Neuronal stem cell (in vitro differentiated cells): ENCODE measurements at regions not wholly inside any gene's neighbourhood (a gene's known extent, or its start where the extent isn't known, plus 50 kb on each side); places are given as distances from the start of the nearest gene placed in this dataset.
A peak's percentile ranks its signal among the peaks of the same experiment; 100 is the strongest.

Source experiments
- DNase-seq: peaks from one replicate; pipeline ENCODE4 v3.0.0-alpha.2; 2013; ENCODE audit warnings: low spot score
- H2AFZ ChIP-seq: one replicate; pipeline ENCODE4 v1.6.1; 2013; ENCODE audit warnings: mild to moderate bottlenecking, low read length, inconsistent platforms
- H2AK5ac ChIP-seq: 2 replicates; pipeline ENCODE4 v1.6.1; 2013; ENCODE audit warnings: low read depth, mild to moderate bottlenecking, inconsistent platforms, low read length, moderate library complexity, mixed read lengths
- H2BK120ac ChIP-seq: 2 replicates; pipeline ENCODE4 v1.6.1; 2013; ENCODE audit warnings: low read depth, mild to moderate bottlenecking, inconsistent platforms, low read length, moderate library complexity, mixed read lengths
- H2BK12ac ChIP-seq: one replicate; pipeline ENCODE4 v1.6.1; 2013; ENCODE audit warnings: low read length, inconsistent platforms
- H2BK15ac ChIP-seq: 2 replicates; pipeline ENCODE4 v1.6.1; 2013; ENCODE audit warnings: mild to moderate bottlenecking, low read length, inconsistent platforms, mixed read lengths
- H2BK5ac ChIP-seq: one replicate; pipeline ENCODE4 v1.6.1; 2013; ENCODE audit warnings: inconsistent platforms, mild to moderate bottlenecking, low read length, moderate library complexity
- H3K14ac ChIP-seq: one replicate; pipeline ENCODE4 v1.6.1; 2013; ENCODE audit warnings: low read length, inconsistent platforms
- H3K18ac ChIP-seq: 2 replicates; pipeline ENCODE4 v1.6.1; 2013; ENCODE audit warnings: low read length, inconsistent platforms
- H3K23ac ChIP-seq: 2 replicates; pipeline ENCODE4 v1.6.1; 2013; ENCODE audit warnings: low read depth, mild to moderate bottlenecking, mixed read lengths, low read length, inconsistent platforms; ENCODE audit not compliant: poor library complexity
- H3K27ac ChIP-seq: replicated peaks from 3 replicates; pipeline ENCODE4 v1.5.1; 2013; ENCODE audit warnings: low read length, inconsistent platforms
- H3K27me3 ChIP-seq, 3 experiments: 2 replicates each; pipeline ENCODE4 v1.6.1; 2013; ENCODE audit warnings: low read length in 3 of 3, mild to moderate bottlenecking in 2 of 3, inconsistent platforms in 1 of 3, low read depth in 1 of 3, mixed read lengths in 1 of 3, moderate library complexity in 1 of 3; ENCODE audit not compliant: control insufficient read depth in 3 of 3, insufficient read depth in 3 of 3
- H3K36me3 ChIP-seq, 2 donors: replicated peaks in 1 of 2; 2 replicates each; pipeline ENCODE4 v1.6.1; 2013; ENCODE audit warnings: low read length in 2 of 2; ENCODE audit not compliant: control insufficient read depth in 2 of 2, insufficient read depth in 2 of 2
- H3K4ac ChIP-seq: 2 replicates; pipeline ENCODE4 v1.6.1; 2013; ENCODE audit warnings: inconsistent platforms, mild to moderate bottlenecking, low read length, moderate library complexity
- H3K4me1 ChIP-seq, 2 donors: 1 replicate in 1 of 2; 2 replicates in 1 of 2; pipeline ENCODE4 v1.6.1; 2013; ENCODE audit warnings: low read length in 2 of 2, low read depth in 1 of 2; ENCODE audit not compliant: control insufficient read depth in 2 of 2, insufficient read depth in 1 of 2
- H3K4me2 ChIP-seq: one replicate; pipeline ENCODE4 v1.6.1; 2013; ENCODE audit warnings: mild to moderate bottlenecking, low read length, inconsistent platforms; ENCODE audit not compliant: insufficient read depth, poor library complexity, severe bottlenecking
- H3K4me3 ChIP-seq, 2 donors: 2 replicates each; pipeline ENCODE4 v1.5.1; 2013; ENCODE audit warnings: low read length in 2 of 2, mild to moderate bottlenecking in 2 of 2, inconsistent platforms in 1 of 2, moderate library complexity in 1 of 2
- H3K79me1 ChIP-seq: one replicate; pipeline ENCODE4 v1.6.1; 2013; ENCODE audit warnings: low read depth, mild to moderate bottlenecking, inconsistent platforms, low read length, moderate library complexity
- H3K9ac ChIP-seq: one replicate; pipeline ENCODE4 v1.6.1; 2013; ENCODE audit warnings: mild to moderate bottlenecking, low read depth, low read length, inconsistent platforms; ENCODE audit not compliant: poor library complexity
- H3K9me3 ChIP-seq, 2 donors: replicated peaks in 1 of 2; 2 replicates each; pipeline versions ENCODE3 to v1.6.1; 2013; ENCODE audit warnings: low read length in 2 of 2, mild to moderate bottlenecking in 2 of 2, inconsistent platforms in 1 of 2, low read depth in 1 of 2, mixed read lengths in 1 of 2, moderate library complexity in 1 of 2; ENCODE audit not compliant: control insufficient read depth in 2 of 2, insufficient read depth in 1 of 2
- H4K8ac ChIP-seq: one replicate; pipeline ENCODE4 v1.6.1; 2013; ENCODE audit warnings: low read depth, mild to moderate bottlenecking, inconsistent platforms, low read length, moderate library complexity
- H4K91ac ChIP-seq: one replicate; pipeline ENCODE4 v1.6.1; 2013; ENCODE audit warnings: low read length, low read depth, mild to moderate bottlenecking, inconsistent platforms; ENCODE audit not compliant: poor library complexity
- WGBS, 2 donors: extraction: QIAGEN DNeasy Blood & Tissue Kit; methylation state at CpG; one replicate each; pipeline ENCODE4 v1.1.7; 2013; ENCODE audit warnings: missing lambda C conversion rate in 2 of 2, mixed read lengths in 1 of 2; ENCODE audit not compliant: insufficient read length in 2 of 2, insufficient replicate concordance in 1 of 2; ENCODE audit errors: extremely low coverage in 2 of 2; 5-methylcytosine and 5-hydroxymethylcytosine counted together

DNA sequence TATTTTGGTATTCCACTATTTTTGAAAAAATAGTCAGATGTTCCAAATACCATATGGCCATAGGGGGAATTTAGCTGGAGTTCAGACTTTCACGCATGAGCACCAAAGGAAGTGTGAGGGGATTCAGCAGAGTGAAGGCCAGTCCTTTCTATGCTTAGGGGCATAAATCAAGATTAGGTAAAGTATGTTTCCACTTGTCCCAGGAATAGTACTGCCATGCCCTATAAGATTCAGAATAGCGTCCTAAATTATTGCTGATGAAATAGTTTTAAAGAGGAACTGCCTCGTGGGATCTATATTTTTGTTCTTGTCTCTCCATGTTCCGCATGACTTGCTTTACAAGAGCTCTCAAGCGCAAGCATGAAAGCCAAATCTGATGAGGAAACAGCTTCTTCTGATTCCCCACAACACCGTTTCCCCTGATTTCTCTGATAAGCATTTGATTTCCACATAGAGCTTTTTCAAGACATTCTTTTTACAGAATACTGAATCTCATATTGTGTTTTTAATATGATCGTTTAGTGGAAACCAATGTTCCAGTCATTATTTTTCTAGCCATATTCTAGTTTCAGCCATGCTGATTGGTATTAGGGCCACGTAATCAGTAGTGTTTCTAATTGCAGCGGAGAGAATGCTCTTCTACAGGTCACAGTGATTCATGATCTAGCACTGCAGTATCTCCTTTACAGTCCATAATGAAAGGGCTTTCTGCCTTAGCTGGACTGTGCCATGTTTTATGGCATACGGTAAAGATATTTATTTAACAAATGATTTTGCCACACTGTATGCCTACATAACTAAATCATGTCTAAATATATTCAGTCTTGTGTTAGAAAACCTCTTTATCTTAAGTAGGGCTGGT, 492.3 kb downstream of the CENPC start:
- Histone ChIP-seq H3K27me3 (no peaks in the 10 kb centered on the region), H2BK120ac (no peak overlapping the region), H3K4me3 (no peak overlapping the region), H2BK5ac (no peak overlapping the region), H3K79me1 (no peaks in the 10 kb centered on the region), H3K4me2 (no peak overlapping the region), H4K8ac (no peak overlapping the region), H2AK5ac (no peak overlapping the region), H3K4ac (no peak overlapping the region), H2BK12ac (no peak overlapping the region), H3K23ac (no peak overlapping the region), H3K9me3 (no peaks in the 10 kb centered on the region), H2BK15ac (no peak overlapping the region), H3K4me1 (no peaks in the 10 kb centered on the region), H3K9ac (no peak overlapping the region), H3K18ac (no peak overlapping the region), H4K91ac (no peak overlapping the region), H3K36me3 (no peaks in the 10 kb centered on the region), H2AFZ (no peak overlapping the region), H3K14ac (no peak overlapping the region), H3K27ac (no peak overlapping the region)
- no CpG with 5 or more reads among the region's 10 CpGs for WGBS, 2 donors
- DNase-seq: no peak

DNA sequence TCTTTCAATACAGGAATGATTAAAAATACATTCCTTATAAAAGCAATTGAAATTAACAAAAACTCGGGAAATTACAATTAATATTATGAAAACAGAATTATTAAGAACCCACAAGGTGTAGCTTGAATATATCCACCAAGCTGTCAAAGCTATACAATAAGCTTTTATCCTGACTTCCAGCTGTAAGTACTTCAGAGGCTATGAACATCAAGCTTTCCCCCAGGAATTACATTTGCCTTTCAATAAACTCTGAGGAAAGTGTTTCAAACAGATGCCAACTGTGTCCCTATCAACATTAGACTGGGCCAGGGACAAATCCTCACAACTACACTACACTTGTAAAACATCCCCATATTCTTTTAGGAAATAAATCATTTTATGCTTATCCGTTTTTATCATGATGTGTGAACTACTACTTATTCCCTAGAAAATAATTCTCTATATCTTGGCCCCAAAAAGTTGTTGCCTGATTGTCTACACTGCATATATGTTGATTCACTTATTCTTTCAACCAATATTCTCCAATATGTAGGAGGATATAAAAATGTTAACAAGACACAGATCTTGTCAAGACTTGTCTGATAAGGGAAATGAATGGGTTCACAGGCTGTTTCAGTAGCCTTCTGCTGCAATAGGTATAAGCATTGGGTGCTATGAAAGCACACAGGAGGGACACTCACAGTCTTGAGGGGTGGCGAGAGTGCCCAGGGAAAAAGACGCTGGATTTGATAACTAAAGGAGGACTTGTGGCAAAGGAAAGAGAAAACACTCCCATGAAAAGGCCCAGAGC, 494.1 kb downstream of the CENPC start:
- Histone ChIP-seq H2AFZ (no peak overlapping the region), H3K36me3 (no peaks in the 10 kb centered on the region), H3K9me3 (no peaks in the 10 kb centered on the region), H2BK15ac (no peak overlapping the region), H3K18ac (no peak overlapping the region), H3K9ac (no peak overlapping the region), H2BK12ac (no peak overlapping the region), H2AK5ac (no peak overlapping the region), H3K27me3 (no peaks in the 10 kb centered on the region), H3K4ac (no peak overlapping the region), H4K8ac (no peak overlapping the region), H3K4me1 (no peaks in the 10 kb centered on the region), H3K14ac (no peak overlapping the region), H3K27ac (no peak overlapping the region), H3K4me3 (no peak overlapping the region), H2BK120ac (no peak overlapping the region), H3K4me2 (no peak overlapping the region), H2BK5ac (no peak overlapping the region), H4K91ac (no peak overlapping the region), H3K23ac (no peak overlapping the region), H3K79me1 (no peaks in the 10 kb centered on the region)
- WGBS, 2 donors: no CpG with 5 or more reads among the region's 4 CpGs
- DNase-seq: no peak

DNA sequence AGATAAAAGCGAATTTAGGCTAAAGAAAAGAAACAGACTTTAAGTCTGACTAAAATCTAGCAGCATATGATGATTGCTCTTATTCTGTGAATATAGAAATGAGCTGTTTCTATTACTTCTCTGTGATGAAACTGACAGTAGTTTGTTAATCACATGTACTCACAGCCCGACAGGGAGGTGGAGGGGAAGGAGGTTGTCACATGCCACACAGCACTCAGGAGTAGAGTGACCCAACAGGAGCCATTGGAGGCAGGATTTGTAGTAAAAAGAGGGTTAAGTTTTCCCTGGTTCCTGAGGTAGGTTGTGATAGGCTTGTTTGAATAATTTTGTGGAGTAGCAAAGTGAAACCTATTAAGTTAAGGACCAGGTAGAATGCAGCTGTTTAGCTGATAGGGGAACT, 495.9 kb downstream of the CENPC start:
- no peak overlapping the region for H3K4me3 ChIP-seq
- H4K8ac ChIP-seq: no peak overlapping the region
- peak overlapping the region; percentile 24 for H2AFZ ChIP-seq
- no peak overlapping the region for H3K14ac ChIP-seq
- no peak overlapping the region for H2AK5ac ChIP-seq
- H3K4ac ChIP-seq: no peak overlapping the region
- no peaks in the 10 kb centered on the region for H3K9me3 ChIP-seq
- no peak overlapping the region for H3K23ac ChIP-seq
- no peak overlapping the region for H2BK5ac ChIP-seq
- WGBS, 2 donors: no CpG with 5 or more reads among the region's 2 CpGs
- H3K18ac ChIP-seq: no peak overlapping the region
- no peak overlapping the region for H2BK120ac ChIP-seq
- no peak overlapping the region for H2BK12ac ChIP-seq
- no peak overlapping the region for H3K9ac ChIP-seq
- DNase-seq: no peak
- no peaks in the 10 kb centered on the region for H3K4me1 ChIP-seq
- no peak overlapping the region for H3K4me2 ChIP-seq
- no peak overlapping the region for H2BK15ac ChIP-seq
- H3K79me1 ChIP-seq: no peaks in the 10 kb centered on the region
- no peak overlapping the region for H4K91ac ChIP-seq
- H3K36me3 ChIP-seq: no peaks in the 10 kb centered on the region
- no peaks in the 10 kb centered on the region for H3K27me3 ChIP-seq
- no peak overlapping the region for H3K27ac ChIP-seq

- no peak overlapping the region for H2AFZ ChIP-seq
- no peak overlapping the region for H2BK120ac ChIP-seq
- H3K36me3 ChIP-seq: no peaks in the 10 kb centered on the region
- H2BK15ac ChIP-seq: no peak overlapping the region
- no peak overlapping the region for H2AK5ac ChIP-seq
- no peak overlapping the region for H3K4me2 ChIP-seq
- H4K8ac ChIP-seq: no peak overlapping the region
- H3K9ac ChIP-seq: no peak overlapping the region
- H4K91ac ChIP-seq: no peak overlapping the region
- no peak overlapping the region for H3K27ac ChIP-seq
- no peaks in the 10 kb centered on the region for H3K79me1 ChIP-seq
- no peak overlapping the region for H2BK12ac ChIP-seq
- no peak overlapping the region for H3K14ac ChIP-seq
- H3K4ac ChIP-seq: no peak overlapping the region
- H3K4me3 ChIP-seq: no peak overlapping the region
- DNase-seq: no peak
- no peaks in the 10 kb centered on the region for H3K9me3 ChIP-seq
- H3K27me3 ChIP-seq: no peaks in the 10 kb centered on the region
- no peak overlapping the region for H3K23ac ChIP-seq
- WGBS, 2 donors: no CpG with 5 or more reads among the region's 2 CpGs
- H3K4me1 ChIP-seq: no peaks in the 10 kb centered on the region
- no peak overlapping the region for H2BK5ac ChIP-seq
- H3K18ac ChIP-seq: no peak overlapping the region
Measured at GRCh38 chr4:67048530-67048929, 496.8 kb downstream of the CENPC start.
